ENCODE measurements at regions not wholly inside any gene's neighbourhood (a gene's known extent, or its start where the extent isn't known, plus 50 kb on each side); places are given as distances from the start of the nearest gene placed in this dataset.
"Not testable (repeated sequence)": the region's sequence is repeated elsewhere in the genome, so short reads cannot be mapped to it uniquely, and the experiment has no call there.

DNA sequence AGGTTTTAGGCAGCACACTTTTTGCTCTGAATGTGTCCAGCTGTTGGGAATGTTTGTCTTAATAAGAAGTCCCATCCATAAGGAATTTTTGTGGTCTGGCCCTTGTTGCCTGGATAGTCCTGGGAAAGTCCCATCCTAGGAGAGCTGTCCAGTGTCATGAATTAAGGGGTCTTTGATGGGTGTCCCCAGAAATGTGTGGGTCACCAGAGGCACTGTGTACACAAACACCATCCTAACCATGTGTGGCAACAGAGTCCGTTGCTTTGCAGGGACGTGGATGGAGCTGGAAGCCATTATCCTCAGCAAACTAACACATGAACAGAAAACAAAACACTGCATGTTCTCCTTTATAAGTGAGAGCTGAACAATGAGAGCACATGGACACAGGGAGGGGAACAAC, 111.9 kb downstream of the KCNJ12 start:
- TF ChIP-seq, protein P1, sequence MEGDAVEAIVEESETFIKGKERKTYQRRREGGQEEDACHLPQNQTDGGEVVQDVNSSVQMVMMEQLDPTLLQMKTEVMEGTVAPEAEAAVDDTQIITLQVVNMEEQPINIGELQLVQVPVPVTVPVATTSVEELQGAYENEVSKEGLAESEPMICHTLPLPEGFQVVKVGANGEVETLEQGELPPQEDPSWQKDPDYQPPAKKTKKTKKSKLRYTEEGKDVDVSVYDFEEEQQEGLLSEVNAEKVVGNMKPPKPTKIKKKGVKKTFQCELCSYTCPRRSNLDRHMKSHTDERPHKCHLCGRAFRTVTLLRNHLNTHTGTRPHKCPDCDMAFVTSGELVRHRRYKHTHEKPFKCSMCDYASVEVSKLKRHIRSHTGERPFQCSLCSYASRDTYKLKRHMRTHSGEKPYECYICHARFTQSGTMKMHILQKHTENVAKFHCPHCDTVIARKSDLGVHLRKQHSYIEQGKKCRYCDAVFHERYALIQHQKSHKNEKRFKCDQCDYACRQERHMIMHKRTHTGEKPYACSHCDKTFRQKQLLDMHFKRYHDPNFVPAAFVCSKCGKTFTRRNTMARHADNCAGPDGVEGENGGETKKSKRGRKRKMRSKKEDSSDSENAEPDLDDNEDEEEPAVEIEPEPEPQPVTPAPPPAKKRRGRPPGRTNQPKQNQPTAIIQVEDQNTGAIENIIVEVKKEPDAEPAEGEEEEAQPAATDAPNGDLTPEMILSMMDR (IDR thresholded peaks at IDR 0.05), result not testable (repeated sequence)
- TF ChIP-seq POLR2A (IDR thresholded peaks at IDR 0.05), result not testable (repeated sequence)

Measured in heart left ventricle (tissue), 13 donors.